Daoy (cell line): ENCODE measurements at regions not wholly inside any gene's neighbourhood (a gene's known extent, or its start where the extent isn't known, plus 50 kb on each side); places are given as distances from the start of the nearest gene placed in this dataset.
A peak's percentile ranks its signal among the peaks of the same experiment; 100 is the strongest.

Experiments
- DNase-seq: peaks from one replicate; pipeline ENCODE4 v3.0.0-alpha.2; 2015; ENCODE audit warnings: low read depth

DNA sequence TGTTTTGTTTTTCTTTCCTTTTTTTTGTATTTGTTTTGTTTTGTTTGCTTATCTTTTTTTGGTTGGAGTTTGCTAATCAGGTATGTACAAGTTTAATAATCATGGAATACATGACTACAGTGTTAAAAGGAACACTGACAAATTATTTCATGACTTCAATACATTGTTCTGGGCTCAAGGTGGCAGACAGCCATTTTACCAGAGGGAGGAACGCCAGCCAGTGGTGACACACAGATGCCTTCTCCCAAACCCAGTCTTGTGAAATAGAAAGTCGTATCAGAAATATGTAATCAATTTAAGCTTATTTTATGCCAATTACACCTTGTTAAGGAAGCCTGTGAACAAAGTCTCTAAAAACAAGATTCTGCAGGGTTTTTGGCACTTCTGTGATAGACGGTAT lies 264.0 kb upstream of the EPHA4 start:
- peak; percentile 8 for DNase-seq

DNA sequence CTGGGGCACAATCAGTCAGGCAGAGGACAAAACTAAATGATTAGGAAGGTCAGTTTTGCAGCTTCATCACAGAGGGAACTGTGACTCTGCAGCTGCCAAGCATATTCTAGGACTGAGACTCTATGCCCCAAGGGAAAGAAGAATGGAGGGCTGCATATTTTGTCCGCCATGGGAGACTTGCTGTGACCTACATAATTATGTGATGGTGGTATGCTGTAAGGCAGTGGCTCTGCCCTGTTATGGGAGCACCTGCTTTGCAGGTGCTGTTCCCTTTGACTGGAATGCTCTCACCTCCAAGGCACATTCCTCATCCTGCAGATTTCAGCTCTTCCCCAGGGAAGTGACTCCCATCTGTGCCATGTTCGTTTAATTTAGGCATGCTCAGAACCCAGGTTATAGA lies 261.9 kb upstream of the EPHA4 start:
- no peak for DNase-seq

DNA sequence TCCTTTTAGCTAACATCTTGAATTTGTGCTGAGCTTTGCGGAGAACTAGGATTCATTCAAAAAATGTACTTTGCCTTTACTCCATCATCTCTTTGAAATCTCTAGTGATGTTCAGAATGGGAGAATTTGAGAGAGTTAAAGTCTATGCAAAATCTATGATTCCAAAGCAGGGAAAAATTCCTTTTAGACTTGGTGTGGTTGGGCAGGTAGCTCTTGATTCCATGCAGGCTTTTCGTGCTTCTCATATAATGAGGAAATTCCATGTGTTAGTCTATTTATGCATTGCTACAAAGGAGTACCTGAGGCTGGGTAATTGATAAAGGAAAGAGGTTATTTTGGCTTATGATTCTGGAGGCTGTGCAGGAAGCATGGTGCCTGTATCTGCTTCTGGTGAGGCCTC lies 258.9 kb upstream of the EPHA4 start:
- DNase-seq, result no peak

DNA sequence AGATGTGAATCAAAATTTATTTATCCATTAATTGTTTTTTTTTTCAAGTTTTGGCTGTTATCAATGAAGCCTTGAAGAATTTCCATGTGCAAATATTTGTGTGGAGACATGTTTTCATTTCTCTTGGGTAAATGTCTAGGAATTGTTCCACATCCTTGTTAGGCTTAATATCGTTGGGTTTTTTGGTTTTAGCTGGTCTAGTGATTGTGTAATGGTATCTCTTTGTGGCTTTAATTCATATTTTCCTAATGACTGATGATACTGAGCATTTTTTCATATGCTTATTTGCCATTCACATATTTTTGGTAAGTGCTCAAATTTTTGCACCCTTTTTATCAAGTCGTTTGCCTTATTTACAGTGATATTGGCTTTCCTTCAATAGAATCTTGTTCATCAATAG lies 250.3 kb upstream of the EPHA4 start:
- no peak for DNase-seq

DNA sequence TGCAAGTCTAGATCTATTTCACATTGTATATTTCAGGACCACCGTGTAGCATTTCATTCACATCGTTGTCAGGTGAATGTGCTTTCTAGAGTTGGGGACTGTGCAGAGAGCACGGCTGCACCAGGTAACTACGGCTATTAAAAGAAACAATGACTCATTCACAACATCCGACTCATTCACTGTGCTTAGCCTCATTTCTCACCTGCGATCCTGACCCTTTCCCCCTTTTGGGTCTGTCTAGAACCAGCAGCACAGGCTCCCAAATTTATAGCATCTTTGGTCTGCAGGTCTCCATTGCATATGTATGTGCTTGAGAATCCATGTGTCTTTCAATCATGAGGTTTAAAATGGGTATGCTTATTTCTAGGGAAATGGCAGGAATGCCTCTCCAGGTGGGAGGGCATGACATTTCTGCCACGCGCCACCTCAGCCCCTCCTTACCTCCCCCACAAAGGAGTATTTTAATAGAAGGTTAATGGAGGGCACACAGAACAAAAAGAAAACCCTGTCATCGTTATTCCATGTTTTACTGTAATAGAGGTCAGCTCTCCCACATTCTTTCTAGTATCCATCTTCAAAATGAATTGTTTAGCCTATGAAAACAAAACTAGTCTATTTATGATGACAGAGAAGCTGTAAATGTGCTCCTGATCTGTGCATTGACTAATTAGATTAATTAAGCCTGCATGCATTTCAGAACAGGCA lies 246.7 kb upstream of the EPHA4 start:
- no peak for DNase-seq

DNA sequence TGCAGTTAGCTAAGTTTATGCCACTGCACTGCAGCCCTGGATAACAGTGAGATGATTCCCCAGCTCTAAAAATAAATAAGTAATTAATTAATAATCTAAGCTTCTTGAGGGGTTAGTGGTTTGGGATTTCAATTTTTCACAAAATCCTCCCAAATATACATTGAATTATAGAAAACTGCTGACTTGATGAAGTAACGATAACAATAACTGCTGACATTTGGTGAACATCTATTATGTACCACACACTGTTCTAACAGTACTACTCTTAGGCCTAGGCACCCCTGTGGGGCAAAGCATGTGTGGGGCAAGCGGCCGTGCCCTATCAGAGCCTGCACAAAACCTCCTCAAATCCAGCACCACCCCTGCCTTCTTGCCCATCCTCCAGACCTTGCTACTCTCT lies 245.8 kb upstream of the EPHA4 start:
- no peak for DNase-seq

DNA sequence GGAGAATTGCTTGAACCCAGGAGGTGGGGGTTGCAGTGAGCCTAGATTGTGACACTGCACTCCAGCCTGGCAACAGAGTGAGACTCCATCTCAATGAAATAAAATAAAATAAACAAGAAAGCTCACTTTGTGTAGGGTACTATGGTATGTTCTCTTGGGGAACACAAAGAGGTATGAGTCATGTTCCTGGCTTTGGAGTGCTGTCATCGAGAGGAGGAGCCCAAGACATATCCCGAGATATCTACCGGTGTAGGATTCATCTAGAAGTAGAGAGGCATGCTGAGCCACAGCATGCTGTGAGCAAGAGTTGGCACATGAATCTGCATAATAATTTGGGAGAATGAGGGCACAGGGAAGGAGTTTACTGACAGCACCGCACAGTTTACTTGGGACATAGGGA lies 244.9 kb upstream of the EPHA4 start:
- DNase-seq, result peak; percentile 35

DNA sequence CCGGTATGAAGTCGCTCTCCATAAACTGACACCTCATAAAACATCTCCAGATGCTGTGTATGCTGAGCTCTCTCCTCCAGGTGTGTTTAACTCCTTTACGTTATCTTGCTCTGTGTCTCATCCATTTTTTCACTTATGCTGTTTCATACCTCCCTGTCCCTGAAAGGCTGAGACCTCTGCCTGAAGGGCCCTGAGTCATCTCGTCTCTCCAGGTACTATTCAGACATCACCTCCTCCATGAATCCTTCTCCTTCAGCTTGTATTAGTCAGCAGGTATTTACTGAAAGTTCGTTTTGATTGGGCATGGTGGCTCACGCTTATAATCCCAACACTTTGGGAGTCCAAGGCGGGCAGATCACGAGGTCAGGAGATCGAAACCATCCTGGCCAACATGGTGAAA lies 244.5 kb upstream of the EPHA4 start:
- no peak for DNase-seq

DNA sequence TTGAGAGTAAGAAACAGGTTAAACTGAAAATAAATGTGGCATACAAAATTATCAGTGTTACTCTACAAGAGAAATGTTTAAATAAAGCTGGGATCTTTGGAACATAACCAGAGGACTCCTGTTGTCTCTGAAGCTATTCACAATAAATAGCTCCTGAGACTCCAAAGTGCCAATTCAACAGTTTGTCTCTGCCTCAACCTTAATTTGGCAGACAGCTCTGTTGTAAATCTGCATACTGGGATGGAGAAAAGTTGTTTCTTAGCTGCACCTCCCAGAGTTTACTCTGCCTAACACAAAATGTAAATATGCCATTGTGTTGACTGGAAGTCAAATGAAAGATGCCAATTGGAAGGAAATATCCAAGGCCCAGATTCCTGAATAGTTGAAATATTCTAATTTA lies 238.5 kb upstream of the EPHA4 start:
- no peak for DNase-seq

DNA sequence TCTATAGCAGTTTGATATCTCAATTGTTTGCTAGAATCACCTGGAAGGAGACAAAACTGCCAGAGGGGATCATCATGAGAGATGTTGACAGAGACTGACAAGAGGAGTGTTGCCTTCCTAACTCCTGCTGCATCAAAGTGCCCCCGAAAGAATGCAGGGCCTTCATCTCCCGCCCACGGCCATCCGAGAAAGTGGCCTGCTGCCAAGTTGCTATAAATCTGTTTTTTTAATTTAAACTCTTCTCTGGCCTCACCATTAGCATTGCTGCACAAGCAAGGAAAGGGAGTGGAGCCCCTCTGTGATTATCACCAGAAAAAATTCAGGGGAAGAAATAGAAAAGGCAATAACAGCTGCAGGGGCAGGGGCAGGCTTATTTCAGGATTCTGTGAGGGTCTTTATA lies 238.1 kb upstream of the EPHA4 start:
- DNase-seq, result no peak

DNA sequence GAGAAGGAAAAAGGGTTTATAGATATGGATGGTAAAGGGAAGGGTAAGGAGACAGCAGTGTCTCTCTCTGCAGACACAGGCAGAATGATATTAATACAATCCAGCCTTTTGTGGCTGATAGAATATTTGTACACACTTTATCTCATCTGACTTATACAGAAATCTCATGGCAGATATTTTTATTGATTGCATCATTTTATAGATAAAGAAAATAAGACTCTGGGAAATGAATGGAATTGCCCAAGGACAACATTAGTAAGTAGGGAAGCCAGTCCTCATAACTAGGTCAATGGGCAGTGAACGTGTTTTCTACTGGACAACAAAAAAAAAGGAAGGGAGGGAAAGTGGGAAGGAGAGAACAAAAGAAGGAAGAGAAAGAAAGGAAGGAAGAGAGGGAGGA lies 236.4 kb upstream of the EPHA4 start:
- no peak for DNase-seq

DNA sequence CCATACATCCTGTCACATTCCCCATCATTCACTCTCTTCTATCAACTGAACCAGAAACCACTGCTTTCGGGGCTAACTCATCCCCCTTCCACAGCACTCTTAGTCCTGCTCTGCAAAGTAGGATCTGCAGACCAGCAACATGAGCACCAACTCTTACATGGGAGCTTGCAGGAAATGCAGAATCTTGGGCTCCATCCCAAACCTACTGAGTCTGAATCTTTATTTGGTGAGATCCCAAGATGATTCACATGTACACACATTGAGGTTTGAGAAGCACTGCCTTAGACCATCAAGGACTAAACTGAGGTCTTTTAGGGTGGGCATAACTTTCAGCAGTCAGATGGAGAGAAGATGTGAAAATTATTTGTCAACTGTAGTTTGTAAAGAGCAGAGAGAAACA lies 235.6 kb upstream of the EPHA4 start:
- DNase-seq, result no peak

DNA sequence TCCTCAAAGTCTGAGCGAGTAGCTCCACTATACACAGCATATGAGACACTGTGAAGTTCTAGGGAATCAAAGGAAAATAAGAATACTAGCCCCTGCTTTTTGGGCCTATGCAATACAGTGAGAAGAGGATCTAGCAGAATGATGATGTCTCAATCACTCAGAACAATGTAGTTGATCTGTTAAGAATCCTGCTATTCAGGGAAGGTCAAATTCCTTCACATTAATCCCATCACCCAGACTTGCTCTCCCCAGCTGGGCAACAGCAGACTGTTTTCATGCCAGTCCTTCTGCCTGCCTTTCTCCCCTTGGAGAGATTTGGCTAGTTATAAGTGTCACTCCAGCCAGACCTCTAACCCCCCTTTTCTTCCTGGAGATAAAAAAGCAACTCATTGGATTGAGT lies 230.0 kb upstream of the EPHA4 start:
- DNase-seq, result no peak

DNA sequence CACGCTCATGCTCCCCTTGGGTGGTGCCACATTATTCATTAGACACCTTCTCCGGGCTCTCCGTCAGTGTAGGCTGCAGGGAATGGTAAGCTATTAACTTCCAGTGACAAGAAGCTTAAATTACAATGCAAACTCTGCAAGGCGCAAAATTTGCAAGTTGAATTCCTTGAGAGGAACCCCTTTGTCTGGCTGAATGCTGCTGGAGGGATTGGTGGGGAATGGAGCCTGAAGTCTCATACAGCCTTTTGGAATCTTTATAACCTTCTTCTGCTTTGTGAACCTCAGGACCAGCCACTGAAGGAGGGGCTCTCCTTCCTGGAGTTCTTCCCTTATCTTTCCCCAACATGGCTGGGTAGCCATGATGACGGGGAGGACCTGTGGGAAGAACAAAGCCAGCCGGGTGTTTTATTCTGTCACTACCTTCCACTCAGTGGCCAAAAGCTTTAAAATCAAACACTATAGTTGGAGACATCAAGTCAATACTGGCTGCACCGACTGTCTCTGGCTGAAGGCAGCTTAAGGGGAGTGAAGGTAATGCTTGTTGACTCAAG lies 220.9 kb upstream of the EPHA4 start:
- DNase-seq, result no peak

DNA sequence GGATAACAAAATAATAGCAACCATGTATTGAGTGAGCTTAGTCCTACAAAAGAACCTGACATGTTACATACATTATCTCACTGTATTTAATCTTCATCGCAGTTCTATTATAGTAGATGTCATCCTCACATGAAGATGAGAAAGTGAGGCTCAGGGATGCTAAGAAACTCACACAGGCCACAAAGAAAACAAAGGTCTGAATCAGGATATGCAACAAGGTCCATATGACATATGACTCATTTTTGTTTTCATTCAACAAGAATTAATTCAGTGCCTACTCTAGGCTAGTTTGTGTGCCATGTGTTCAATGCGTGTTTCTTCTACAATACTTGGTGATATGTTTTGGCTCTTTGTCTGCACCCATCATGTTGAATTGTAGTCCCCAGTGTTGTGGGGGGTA lies 219.7 kb upstream of the EPHA4 start:
- DNase-seq, result no peak

DNA sequence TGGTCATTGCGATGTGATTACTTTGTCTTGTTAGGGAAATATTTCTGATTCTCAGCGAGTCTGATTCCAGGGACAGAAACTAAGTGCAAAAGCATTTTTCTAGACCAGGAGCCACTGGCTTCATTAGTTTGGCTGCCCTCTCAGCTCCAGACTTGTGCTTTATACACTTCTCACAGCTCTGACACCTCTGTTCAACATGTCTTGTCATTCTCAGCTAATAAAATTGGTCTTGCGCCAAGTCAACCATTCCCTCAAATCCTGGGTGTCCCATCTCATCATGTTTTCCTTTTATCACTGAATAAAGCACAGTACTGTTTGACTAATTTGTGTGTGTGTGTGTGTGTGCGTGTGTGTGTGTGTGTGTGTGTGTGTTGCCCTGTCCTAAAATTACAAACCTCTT lies 215.5 kb upstream of the EPHA4 start:
- DNase-seq, result no peak

DNA sequence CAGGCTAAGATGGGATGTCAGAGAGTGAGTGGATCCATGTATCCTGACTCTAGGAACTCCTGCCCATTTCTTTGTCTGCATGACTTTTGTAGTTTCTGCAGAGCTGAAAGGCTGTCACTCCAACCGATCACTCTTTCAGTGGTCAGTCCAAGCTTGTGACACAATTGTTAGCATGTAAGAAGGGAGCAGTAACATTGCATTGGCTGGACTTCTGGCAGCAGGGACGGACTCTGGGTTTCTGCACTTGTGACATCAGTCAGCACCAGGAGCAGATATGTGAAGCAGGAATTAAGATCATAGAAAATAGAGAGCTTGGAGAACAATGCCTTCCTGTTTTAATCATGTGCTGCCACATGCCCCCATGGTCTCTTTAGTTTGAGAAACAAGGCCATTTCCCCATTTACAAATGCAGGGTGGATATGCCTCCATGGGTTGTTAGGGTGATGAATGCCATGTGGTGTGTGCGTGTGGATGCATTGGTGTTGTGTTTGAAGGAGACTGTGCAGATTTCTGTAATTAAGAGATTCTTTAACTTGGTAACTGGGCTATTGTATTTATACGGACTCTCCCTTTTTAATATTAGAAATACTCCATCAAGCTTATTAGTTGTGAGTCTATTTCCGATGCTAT lies 214.3 kb upstream of the EPHA4 start:
- no peak for DNase-seq

DNA sequence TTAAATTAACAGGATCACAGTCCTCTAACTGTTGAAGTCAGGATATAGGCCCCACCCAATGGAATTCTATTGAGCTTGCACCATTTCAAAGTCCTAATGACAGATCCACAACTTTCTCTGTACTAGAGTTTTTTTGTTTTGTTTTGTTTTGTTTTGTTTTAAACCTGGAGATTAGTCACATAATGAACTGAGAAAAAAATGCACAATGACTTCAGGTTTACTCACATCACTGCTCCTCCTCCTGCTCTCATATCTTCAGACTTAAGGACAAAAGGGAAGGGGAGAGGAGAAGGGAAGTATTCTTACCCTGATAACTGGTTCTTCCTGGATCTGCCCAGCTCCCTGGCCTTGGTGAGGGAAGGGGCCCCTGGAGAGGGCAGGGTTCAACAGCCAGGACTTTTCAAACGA lies 208.2 kb upstream of the EPHA4 start:
- DNase-seq, result peak; percentile 20

DNA sequence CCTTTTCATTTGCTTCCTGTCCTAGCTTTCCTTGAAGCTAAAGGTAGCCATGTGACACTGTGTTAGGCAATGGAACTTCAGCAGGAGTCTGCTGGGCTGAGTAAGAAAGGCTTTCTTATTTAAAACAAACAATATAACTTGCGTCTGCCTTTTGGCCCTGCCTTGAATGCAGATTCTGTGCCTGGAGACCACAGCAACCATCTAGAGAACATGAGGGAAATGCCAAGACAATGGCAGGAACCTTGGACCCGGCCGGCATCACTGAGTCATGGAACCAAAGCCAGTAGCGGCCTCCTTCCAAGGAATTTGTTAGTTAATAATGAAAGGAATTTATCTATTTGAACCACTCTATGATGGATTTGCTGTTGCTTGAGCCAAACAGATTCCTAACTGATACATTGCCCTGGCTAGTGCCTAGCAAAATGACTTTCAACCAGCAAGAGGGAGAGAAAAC lies 207.5 kb upstream of the EPHA4 start:
- DNase-seq, result no peak

DNA sequence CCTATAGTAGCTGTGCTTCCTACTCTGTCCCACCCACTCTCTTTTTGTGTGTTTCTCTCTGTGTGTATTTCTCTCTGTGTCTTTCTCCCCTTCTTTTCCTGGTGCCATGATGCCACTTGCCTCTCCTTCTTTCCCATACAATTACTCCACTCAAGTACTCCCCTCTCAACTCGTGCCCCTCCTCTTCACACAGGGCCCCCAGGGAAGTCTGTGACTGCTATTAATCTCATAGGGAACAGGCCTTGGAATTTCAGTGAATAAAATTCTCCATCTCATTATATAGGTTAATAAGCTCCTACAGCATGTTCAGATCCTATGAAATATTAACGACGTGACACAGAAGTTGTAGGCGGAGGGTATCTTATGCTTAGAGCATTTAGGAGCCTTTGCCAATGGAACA lies 205.9 kb upstream of the EPHA4 start:
- DNase-seq, result no peak

DNA sequence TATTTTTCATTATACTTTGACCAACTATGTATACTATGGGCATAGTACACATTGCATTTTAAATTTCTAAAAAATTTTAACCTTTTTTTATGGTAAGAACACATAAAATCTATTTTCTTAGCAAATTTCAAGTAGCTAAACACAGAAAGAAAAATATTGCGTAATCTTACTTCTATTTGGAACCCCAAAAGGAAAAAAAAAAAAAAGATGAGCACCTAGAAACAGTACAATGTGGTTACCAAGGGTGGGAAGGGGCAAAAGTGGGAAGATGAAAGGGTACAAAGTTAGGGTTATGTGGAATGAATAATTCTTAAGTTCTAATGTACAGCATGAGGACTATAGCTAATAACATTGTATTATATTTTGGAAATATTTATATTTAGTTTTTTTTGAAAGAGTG lies 205.0 kb upstream of the EPHA4 start:
- no peak for DNase-seq

DNA sequence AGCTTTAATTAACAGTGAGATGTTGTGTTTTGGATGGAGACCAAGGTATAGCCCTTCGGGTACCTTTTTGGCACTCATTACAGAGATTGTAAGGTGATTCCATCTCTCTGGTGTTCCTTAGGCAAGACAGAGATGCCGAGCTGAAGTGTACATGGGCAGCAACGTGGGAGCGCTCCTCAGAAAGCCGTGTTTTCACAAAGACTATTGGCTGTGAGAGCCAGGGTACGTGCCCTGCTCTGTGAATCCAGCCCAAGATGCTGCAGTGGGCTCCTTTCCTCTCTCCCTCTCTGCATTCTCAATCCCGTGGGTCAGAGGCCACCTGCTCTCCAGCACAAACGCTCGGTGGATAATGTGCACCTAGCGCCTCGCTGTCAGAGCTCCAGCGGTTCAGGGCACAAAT lies 203.0 kb upstream of the EPHA4 start:
- DNase-seq, result no peak

DNA sequence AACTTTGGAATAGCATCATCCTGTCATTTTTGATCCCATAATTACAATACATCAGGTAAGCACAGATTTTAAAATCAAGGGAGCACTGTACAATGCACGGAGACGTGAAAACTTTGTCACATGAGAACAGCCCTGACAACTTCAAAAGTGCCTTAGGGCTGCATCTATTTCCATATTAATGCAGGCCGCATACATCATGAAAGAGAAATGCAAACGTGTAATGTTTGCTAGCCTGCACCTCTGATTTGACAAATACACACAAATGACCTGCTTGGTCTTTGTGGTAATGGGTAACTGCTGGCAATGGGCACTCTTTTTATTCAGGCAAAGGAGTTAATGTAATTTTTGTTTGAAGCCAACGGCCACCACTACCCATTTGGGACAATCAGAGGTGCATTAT lies 202.0 kb upstream of the EPHA4 start:
- no peak for DNase-seq

DNA sequence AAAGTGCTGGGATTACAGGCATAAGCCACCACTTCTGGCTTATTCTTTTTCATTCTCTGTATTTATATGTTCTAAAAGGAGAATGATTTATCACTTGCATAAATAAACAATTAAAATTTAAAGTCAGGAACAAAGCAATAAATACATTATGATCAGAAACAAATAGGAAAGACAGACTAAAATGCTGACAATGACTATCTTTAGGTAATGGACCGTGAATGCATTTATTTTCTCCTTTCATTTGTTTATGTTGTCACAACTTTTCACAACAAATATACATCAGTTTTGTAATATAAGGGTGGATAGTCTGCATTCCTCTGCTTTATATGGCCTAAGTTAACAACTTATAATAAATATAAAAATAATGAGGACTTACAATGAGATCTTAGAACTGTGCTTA lies 199.2 kb upstream of the EPHA4 start:
- DNase-seq, result no peak
